ENCODE measurements at regions not wholly inside any gene's neighbourhood (a gene's known extent, or its start where the extent isn't known, plus 50 kb on each side); places are given as distances from the start of the nearest gene placed in this dataset.

DNA sequence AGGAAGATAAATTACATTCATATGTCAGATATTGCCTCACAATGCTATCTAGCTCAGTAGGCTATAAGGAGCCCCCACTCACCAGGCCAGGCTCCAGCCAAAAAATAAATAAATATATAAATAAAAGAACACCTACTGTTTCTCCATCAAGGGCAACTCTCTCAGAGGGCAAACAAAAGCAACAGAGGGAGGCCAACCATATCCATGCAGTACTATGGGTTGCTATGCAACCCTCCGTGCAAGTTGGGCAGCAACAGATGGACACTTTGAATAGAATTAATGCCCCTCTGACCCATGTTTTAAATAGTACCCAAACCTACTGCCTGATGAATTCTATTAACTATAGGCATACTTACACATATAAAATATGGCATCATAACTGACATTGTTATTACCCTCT lies 279.8 kb upstream of the EDNRB start:
- TF ChIP-seq, protein P1, sequence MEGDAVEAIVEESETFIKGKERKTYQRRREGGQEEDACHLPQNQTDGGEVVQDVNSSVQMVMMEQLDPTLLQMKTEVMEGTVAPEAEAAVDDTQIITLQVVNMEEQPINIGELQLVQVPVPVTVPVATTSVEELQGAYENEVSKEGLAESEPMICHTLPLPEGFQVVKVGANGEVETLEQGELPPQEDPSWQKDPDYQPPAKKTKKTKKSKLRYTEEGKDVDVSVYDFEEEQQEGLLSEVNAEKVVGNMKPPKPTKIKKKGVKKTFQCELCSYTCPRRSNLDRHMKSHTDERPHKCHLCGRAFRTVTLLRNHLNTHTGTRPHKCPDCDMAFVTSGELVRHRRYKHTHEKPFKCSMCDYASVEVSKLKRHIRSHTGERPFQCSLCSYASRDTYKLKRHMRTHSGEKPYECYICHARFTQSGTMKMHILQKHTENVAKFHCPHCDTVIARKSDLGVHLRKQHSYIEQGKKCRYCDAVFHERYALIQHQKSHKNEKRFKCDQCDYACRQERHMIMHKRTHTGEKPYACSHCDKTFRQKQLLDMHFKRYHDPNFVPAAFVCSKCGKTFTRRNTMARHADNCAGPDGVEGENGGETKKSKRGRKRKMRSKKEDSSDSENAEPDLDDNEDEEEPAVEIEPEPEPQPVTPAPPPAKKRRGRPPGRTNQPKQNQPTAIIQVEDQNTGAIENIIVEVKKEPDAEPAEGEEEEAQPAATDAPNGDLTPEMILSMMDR (IDR thresholded peaks at IDR 0.05; ENCODE audit: extremely low read depth in 1 of 2, insufficient read depth in 1 of 2, low read depth in 1 of 2, low read length in 2 of 2), result no peak
- TF ChIP-seq POLR2AphosphoS5 (IDR thresholded peaks at IDR 0.05; ENCODE audit: insufficient read depth, low read depth, low read length), result no peak
- TF ChIP-seq MYC (IDR thresholded peaks at IDR 0.05; ENCODE audit: low read depth, low read length), result no peak
- no peak for TF ChIP-seq EZH2 (IDR thresholded peaks at IDR 0.05; ENCODE audit: borderline replicate concordance, low read depth, low read length, severe bottlenecking)
